Activated CD8-positive, alpha-beta memory T cell treated with anti-CD3 and anti-CD28 coated beads, Interleukin-2, amount 50 U/mL, for 1 hour (primary cell): ENCODE measurements at regions not wholly inside any gene's neighbourhood (a gene's known extent, or its start where the extent isn't known, plus 50 kb on each side); places are given as distances from the start of the nearest gene placed in this dataset.

Experiments
- DNase-seq: peaks from one replicate; pipeline ENCODE4 v3.0.0-alpha.2; 2020; ENCODE audit errors: extremely low read depth

- DNase-seq, result no peak
Measured at GRCh38 chr7:25775999-25776743, 375.8 kb upstream of the NFE2L3 start.

GRCh38 chr7:25776744-25777123, 375.3 kb upstream of the NFE2L3 start:
- no peak for DNase-seq

- DNase-seq, result no peak
Measured at GRCh38 chr7:25777969-25778708, 373.9 kb upstream of the NFE2L3 start.

GRCh38 chr7:25779002-25779546, 372.9 kb upstream of the NFE2L3 start:
- DNase-seq, result no peak

GRCh38 chr7:25780904-25781303, 371.1 kb upstream of the NFE2L3 start:
- DNase-seq, result no peak

GRCh38 chr7:25781704-25782103, 370.3 kb upstream of the NFE2L3 start:
- DNase-seq, result no peak

- DNase-seq, result no peak
Measured at GRCh38 chr7:25786936-25787335, 365.1 kb upstream of the NFE2L3 start.

GRCh38 chr7:25787336-25787735, 364.7 kb upstream of the NFE2L3 start:
- DNase-seq, result no peak

GRCh38 chr7:25788371-25788770, 363.6 kb upstream of the NFE2L3 start:
- DNase-seq, result no peak

- no peak for DNase-seq
Measured at GRCh38 chr7:25788961-25789620, 362.9 kb upstream of the NFE2L3 start.

- DNase-seq, result no peak
Measured at GRCh38 chr7:25789701-25790640, 362.0 kb upstream of the NFE2L3 start.

- no peak for DNase-seq
Measured at GRCh38 chr7:25790963-25791362, 361.0 kb upstream of the NFE2L3 start.

GRCh38 chr7:25792586-25792985, 359.4 kb upstream of the NFE2L3 start:
- no peak for DNase-seq

- no peak for DNase-seq
Measured at GRCh38 chr7:25795824-25796235, 356.2 kb upstream of the NFE2L3 start.

GRCh38 chr7:25798344-25798743, 353.7 kb upstream of the NFE2L3 start:
- DNase-seq, result no peak

GRCh38 chr7:25801214-25801613, 350.8 kb upstream of the NFE2L3 start:
- DNase-seq, result no peak

GRCh38 chr7:25802057-25802456, 349.9 kb upstream of the NFE2L3 start:
- DNase-seq, result no peak

GRCh38 chr7:25802473-25802872, 349.5 kb upstream of the NFE2L3 start:
- no peak for DNase-seq

GRCh38 chr7:25803117-25803887, 348.7 kb upstream of the NFE2L3 start:
- DNase-seq, result no peak

GRCh38 chr7:25804154-25804553, 347.8 kb upstream of the NFE2L3 start:
- no peak for DNase-seq
